ENCODE measurements at regions not wholly inside any gene's neighbourhood (a gene's known extent, or its start where the extent isn't known, plus 50 kb on each side); places are given as distances from the start of the nearest gene placed in this dataset.

GRCh38 chr10:53209944-53210611 is 437.5 kb upstream of the MBL2 start:
- no peak for TF ChIP-seq TCF7L2 (IDR thresholded peaks at IDR 0.05; ENCODE audit: borderline replicate concordance, extremely low read depth, insufficient read depth, insufficient read length)
- TF ChIP-seq JUND (IDR thresholded peaks at IDR 0.05): no peak
- TF ChIP-seq ATF3 (IDR thresholded peaks at IDR 0.05): no peak
- TF ChIP-seq ELF1 (IDR thresholded peaks at IDR 0.05; ENCODE audit: borderline replicate concordance, low read depth): no peak
- TF ChIP-seq EZH2phosphoT487 (IDR thresholded peaks at IDR 0.05; ENCODE audit: borderline replicate concordance): no peak
- no peak for TF ChIP-seq YY1 (IDR thresholded peaks at IDR 0.05; ENCODE audit: extremely low read depth, insufficient replicate concordance, low read depth, low read length)
- no peak for TF ChIP-seq CTCF (IDR thresholded peaks at IDR 0.05 in 2 of 3, conservative IDR thresholded peaks at IDR 0.05 in 1 of 3; ENCODE audit: borderline replicate concordance in 1 of 3, insufficient read depth in 1 of 3, low read depth in 2 of 3, low read length in 2 of 3)
- no peak for TF ChIP-seq POLR2AphosphoS5 (IDR thresholded peaks at IDR 0.05; ENCODE audit: low read depth, low read length)
- no peaks in the 10 kb centered on the region for H3K36me3 ChIP-seq (ENCODE audit: control insufficient read depth in 1 of 2, insufficient read depth in 2 of 2, low read length in 2 of 2)
- ATAC-seq: no peak
- no peak overlapping the region for H3K9ac ChIP-seq (ENCODE audit: low read length)
- no peak overlapping the region for H3K4me3 ChIP-seq (replicated peaks in 1 of 2; ENCODE audit: low read depth in 1 of 2, low read length in 2 of 2)
- H3K27me3 ChIP-seq (ENCODE audit: insufficient read depth, low read length): no peaks in the 10 kb centered on the region
- H3K9me3 ChIP-seq (ENCODE audit: control insufficient read depth in 1 of 2, insufficient read depth in 1 of 2, low read depth in 1 of 2, low read length in 2 of 2): peaks cover 0 to 16% of the 10 kb centered on the region in 2 experiments; a peak in 2 of 4 replicates
- H3K79me2 ChIP-seq (ENCODE audit: insufficient read depth, low read length): no peaks in the 10 kb centered on the region
- ChIA-PET RAD21 (ENCODE audit: low non-redundant PET in 1 of 2, low total read pairs in 2 of 2, uncharacterized antibody in 2 of 2, unreplicated experiment in 2 of 2) (no interaction called here), POLR2A (no interaction called here), CTCF (no interaction called here)
- no peaks in the 10 kb centered on the region for H4K20me1 ChIP-seq (ENCODE audit: insufficient read depth)
- no peak for DNase-seq (ENCODE audit: low read depth, low spot score)
- no TSS peak for BruUV-seq (replicated peaks)
- no peak overlapping the region for H3K27ac ChIP-seq (ENCODE audit: low read depth, low read length)
- no peaks in the 10 kb centered on the region for H3K9me2 ChIP-seq (ENCODE audit: insufficient read depth)
- intact Hi-C loops (cut with micrococcal nuclease): no loop called here
- no peak overlapping the region for H3K4me2 ChIP-seq (ENCODE audit: low read length)
- no peaks in the 10 kb centered on the region for H3K4me1 ChIP-seq (ENCODE audit: control insufficient read depth in 1 of 2, insufficient read depth in 2 of 2, low read length in 2 of 2)
- no peak overlapping the region for H2AFZ ChIP-seq (ENCODE audit: low read depth, low read length, poor library complexity, severe bottlenecking)
